SK-N-SH (cell line): ENCODE measurements at regions not wholly inside any gene's neighbourhood (a gene's known extent, or its start where the extent isn't known, plus 50 kb on each side); places are given as distances from the start of the nearest gene placed in this dataset.

Experiments used
- CTCF ChIA-PET: fragments of 300-600, 350-600 bp; formaldehyde crosslinking; extraction: SDS; loops from one replicate; lab custom pipeline; 2021; lab: Yijun Ruan, JAX
- POLR2A ChIA-PET: fragments of 350-600 bp; sonication (Branson Sonifier 250); formaldehyde crosslinking; extraction: SDS; loops from one replicate; lab custom pipeline; 2020; ENCODE audit warnings: antibody characterized with exemption, inconsistent platforms; lab: Yijun Ruan, JAX
- DNase-seq: peaks from one replicate; pipeline ENCODE4 v3.0.0; 2012
- H2AFZ ChIP-seq: fragments of 200-600 bp; sonication (generic); 2 replicates; pipeline ENCODE4 v1.8.1; 2016; ENCODE audit warnings: antibody characterized with exemption, mild to moderate bottlenecking, low read depth
- H3F3A ChIP-seq: fragments of 200-600 bp; sonication (generic); replicated peaks from 2 replicates; pipeline ENCODE3; 2016; ENCODE audit warnings: antibody characterized with exemption, mild to moderate bottlenecking; ENCODE audit not compliant: insufficient read depth
- H3K27ac ChIP-seq, 2 experiments: fragments of 200-500 bp in 1 of 2; fragments of 200-600 bp in 1 of 2; sonication (Bioruptor generic) in 1 of 2; sonication (generic), shearing (Covaris generic) in 1 of 2; 2 replicates each; pipeline versions ENCODE4 v1.5.1 to v1.6.1; 2014 to 2016; ENCODE audit warnings: low read depth in 2 of 2, inconsistent platforms in 1 of 2, low read length in 1 of 2, mild to moderate bottlenecking in 1 of 2, mixed read lengths in 1 of 2
- H3K27me3 ChIP-seq: fragments of 200-600 bp; sonication (generic), shearing (Covaris generic); 2 replicates; pipeline ENCODE4 v1.6.1; 2016; ENCODE audit warnings: mixed run types; ENCODE audit not compliant: insufficient read depth
- H3K36me3 ChIP-seq, 2 experiments: fragments of 200-500 bp in 1 of 2; fragments of 200-600 bp in 1 of 2; sonication (Bioruptor generic) in 1 of 2; sonication (generic) in 1 of 2; replicated peaks in 1 of 2; 2 replicates each; pipeline versions ENCODE3 to v1.5.1; 2014 to 2016; ENCODE audit warnings: low read length in 1 of 2, mild to moderate bottlenecking in 1 of 2; ENCODE audit not compliant: insufficient read depth in 2 of 2, control insufficient read depth in 1 of 2
- H3K4me1 ChIP-seq, 2 experiments: fragments of 200-500 bp in 1 of 2; fragments of 200-600 bp in 1 of 2; sonication (Bioruptor generic) in 1 of 2; sonication (generic), shearing (Covaris generic) in 1 of 2; 2 replicates each; pipeline versions ENCODE4 v1.5.1 to v1.6.1; 2014 to 2016; ENCODE audit warnings: low read depth in 1 of 2, low read length in 1 of 2, mixed run types in 1 of 2; ENCODE audit not compliant: insufficient read depth in 2 of 2, control insufficient read depth in 1 of 2
- H3K4me2 ChIP-seq: fragments of 200-600 bp; sonication (generic), shearing (Covaris generic); 2 replicates; pipeline ENCODE4 v1.6.1; 2017; ENCODE audit warnings: mixed run types
- H3K4me3 ChIP-seq, 2 experiments: fragments of 200-500 bp in 1 of 2; fragments of 200-600 bp in 1 of 2; sonication (Bioruptor generic) in 1 of 2; sonication (generic), shearing (Covaris generic) in 1 of 2; 2 replicates each; pipeline versions ENCODE4 v1.5.1 to v1.8.1; 2014 to 2016; ENCODE audit warnings: low read depth in 2 of 2, inconsistent platforms in 1 of 2, low read length in 1 of 2, mild to moderate bottlenecking in 1 of 2, mixed read lengths in 1 of 2, moderate library complexity in 1 of 2
- H3K79me2 ChIP-seq: fragments of 200-600 bp; sonication (generic); 2 replicates; pipeline ENCODE4 v1.8.1; 2017; ENCODE audit warnings: mild to moderate bottlenecking; ENCODE audit not compliant: insufficient read depth
- H3K9ac ChIP-seq: fragments of 200-600 bp; sonication (generic); 2 replicates; pipeline ENCODE4 v1.6.1; 2017; ENCODE audit warnings: mixed run types
- H3K9me2 ChIP-seq: fragments of 200-600 bp; sonication (generic); 2 replicates; pipeline ENCODE4 v1.6.1; 2017; ENCODE audit warnings: mixed run types
- H3K9me3 ChIP-seq: fragments of 200-600 bp; sonication (generic); 2 replicates; pipeline ENCODE4 v1.6.1; 2017; ENCODE audit warnings: mixed run types, mild to moderate bottlenecking, moderate library complexity
- H4K20me1 ChIP-seq: fragments of 200-600 bp; sonication (generic); 2 replicates; pipeline ENCODE4 v1.6.1; 2017; ENCODE audit warnings: mild to moderate bottlenecking, mixed run types; ENCODE audit not compliant: insufficient read depth
- CHD2 ChIP-seq: fragments of 150-350 bp; IDR thresholded peaks from 2 replicates; pipeline ENCODE4 v1.6.1; 2018; ENCODE audit warnings: low read length; ENCODE audit not compliant: partially characterized antibody
- EZH2phosphoT487 ChIP-seq: fragments of 200-600 bp; sonication (generic); IDR thresholded peaks from 2 replicates; pipeline ENCODE4 v1.6.1; 2017; ENCODE audit warnings: low read depth, mixed run types, mild to moderate bottlenecking, antibody characterized with exemption, moderate library complexity, borderline replicate concordance
- FOSL2 ChIP-seq: IDR thresholded peaks from 2 replicates; pipeline ENCODE4 v1.4.0; 2012; ENCODE audit warnings: low read depth, mild to moderate bottlenecking, moderate library complexity, borderline replicate concordance
- FOXJ3 ChIP-seq: sonication (generic); formaldehyde crosslinking; IDR thresholded peaks from 2 replicates; pipeline ENCODE4 v1.5.1; 2020; ENCODE audit warnings: mild to moderate bottlenecking, missing genetic modification reagents
- GABPA ChIP-seq: IDR thresholded peaks from 2 replicates; pipeline ENCODE4 v1.4.0; 2012; ENCODE audit warnings: low read depth, mild to moderate bottlenecking
- GATA2 ChIP-seq: sonication (generic); formaldehyde crosslinking; IDR thresholded peaks from 2 replicates; pipeline ENCODE4 v1.5.0; 2020; ENCODE audit warnings: mild to moderate bottlenecking, missing genetic modification reagents
- JUND ChIP-seq: IDR thresholded peaks from 2 replicates; pipeline ENCODE4 v1.4.0; 2012
- NRF1 ChIP-seq: IDR thresholded peaks from 2 replicates; pipeline ENCODE4 v1.6.1; 2012; ENCODE audit warnings: low read depth, mild to moderate bottlenecking, low read length
- REST ChIP-seq: IDR thresholded peaks from 2 replicates; pipeline ENCODE4 v1.6.1; 2012; ENCODE audit warnings: mild to moderate bottlenecking, low read depth, low read length, moderate library complexity
- RFX5 ChIP-seq: IDR thresholded peaks from 2 replicates; pipeline ENCODE4 v1.6.1; 2012; ENCODE audit warnings: mild to moderate bottlenecking, improper control_type of control experiment, low read length
- RXRA ChIP-seq: IDR thresholded peaks from 2 replicates; pipeline ENCODE4 v1.4.0; 2012; ENCODE audit warnings: low read depth, mild to moderate bottlenecking, borderline replicate concordance
- SIN3A ChIP-seq: IDR thresholded peaks from 2 replicates; pipeline ENCODE4 v1.6.1; 2012; ENCODE audit warnings: low read depth, mild to moderate bottlenecking, low read length, moderate library complexity, borderline replicate concordance
- TAF1 ChIP-seq: IDR thresholded peaks from 2 replicates; pipeline ENCODE4 v1.6.1; 2012; ENCODE audit warnings: low read depth, mild to moderate bottlenecking, low read length, moderate library complexity, borderline replicate concordance
- USF1 ChIP-seq: IDR thresholded peaks from 2 replicates; pipeline ENCODE4 v1.4.0; 2012; ENCODE audit warnings: low read depth, borderline replicate concordance
- YY1 ChIP-seq: IDR thresholded peaks from 2 replicates; pipeline ENCODE4 v1.4.0; 2012; ENCODE audit warnings: low read depth, mild to moderate bottlenecking
- WGBS: methylation state at CpG from one replicate; pipeline ENCODE4 v1.1.6; 2017; ENCODE audit warnings: low lambda C conversion rate; 5-methylcytosine and 5-hydroxymethylcytosine counted together
- TF ChIP-seq, protein P1 (sequence below): fragments of 200-600 bp; sonication (generic); IDR thresholded peaks from 2 replicates; pipeline ENCODE4 v1.6.1; 2017; ENCODE audit warnings: antibody characterized with exemption, mild to moderate bottlenecking, moderate library complexity
- TF ChIP-seq, protein P2 (sequence below): IDR thresholded peaks from 2 replicates; pipeline ENCODE4; 2012
- TF ChIP-seq, protein P3 (sequence below): fragments of 150-350 bp; IDR thresholded peaks from 2 replicates; pipeline ENCODE4 v1.6.1; 2016; ENCODE audit warnings: mild to moderate bottlenecking, low read depth, low read length

GRCh38 chr2:41321351-41321750 is 726.5 kb upstream of the PKDCC start:
- Histone ChIP-seq H3K9me3 (no peaks in the 10 kb centered on the region), H3K36me3 (no peaks in the 10 kb centered on the region), H3K4me2 (no peak overlapping the region), H3K9ac (no peak overlapping the region), H3F3A (no peaks in the 10 kb centered on the region), H3K4me3 (no peak overlapping the region), H3K27ac (no peak overlapping the region), H2AFZ (no peak overlapping the region), H4K20me1 (no peaks in the 10 kb centered on the region), H3K27me3 (no peaks in the 10 kb centered on the region), H3K4me1 (no peaks in the 10 kb centered on the region; a peak in 1 of 4 replicates), H3K9me2 (no peaks in the 10 kb centered on the region), H3K79me2 (no peaks in the 10 kb centered on the region)
- POLR2A ChIA-PET, result no interaction called here
- no peak for DNase-seq
- no peak for TF ChIP-seq REST
- TF ChIP-seq USF1, result no peak
- TF ChIP-seq, protein P1, sequence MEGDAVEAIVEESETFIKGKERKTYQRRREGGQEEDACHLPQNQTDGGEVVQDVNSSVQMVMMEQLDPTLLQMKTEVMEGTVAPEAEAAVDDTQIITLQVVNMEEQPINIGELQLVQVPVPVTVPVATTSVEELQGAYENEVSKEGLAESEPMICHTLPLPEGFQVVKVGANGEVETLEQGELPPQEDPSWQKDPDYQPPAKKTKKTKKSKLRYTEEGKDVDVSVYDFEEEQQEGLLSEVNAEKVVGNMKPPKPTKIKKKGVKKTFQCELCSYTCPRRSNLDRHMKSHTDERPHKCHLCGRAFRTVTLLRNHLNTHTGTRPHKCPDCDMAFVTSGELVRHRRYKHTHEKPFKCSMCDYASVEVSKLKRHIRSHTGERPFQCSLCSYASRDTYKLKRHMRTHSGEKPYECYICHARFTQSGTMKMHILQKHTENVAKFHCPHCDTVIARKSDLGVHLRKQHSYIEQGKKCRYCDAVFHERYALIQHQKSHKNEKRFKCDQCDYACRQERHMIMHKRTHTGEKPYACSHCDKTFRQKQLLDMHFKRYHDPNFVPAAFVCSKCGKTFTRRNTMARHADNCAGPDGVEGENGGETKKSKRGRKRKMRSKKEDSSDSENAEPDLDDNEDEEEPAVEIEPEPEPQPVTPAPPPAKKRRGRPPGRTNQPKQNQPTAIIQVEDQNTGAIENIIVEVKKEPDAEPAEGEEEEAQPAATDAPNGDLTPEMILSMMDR, result no peak
- no peak for TF ChIP-seq YY1
- TF ChIP-seq EZH2phosphoT487, result no peak
- no peak for TF ChIP-seq GABPA
- no peak for TF ChIP-seq FOXJ3 (CRISPR knock-in tag)
- TF ChIP-seq RXRA, result no peak
- no peak for TF ChIP-seq JUND
- TF ChIP-seq RFX5, result no peak
- CTCF ChIA-PET, result no interaction called here

- no peaks in the 10 kb centered on the region for H3K27me3 ChIP-seq
- POLR2A ChIA-PET, result no interaction called here
- no peaks in the 10 kb centered on the region for H3K9me3 ChIP-seq
- 53% methylated on average over 2 of the region's 2 CpGs for WGBS
- no peaks in the 10 kb centered on the region; a peak in 1 of 4 replicates for H3K4me1 ChIP-seq
- no peaks in the 10 kb centered on the region for H3K36me3 ChIP-seq
- DNase-seq, result no peak
- H3F3A ChIP-seq, result no peaks in the 10 kb centered on the region
- H3K4me3 ChIP-seq, result no peak overlapping the region
- H3K9me2 ChIP-seq, result no peaks in the 10 kb centered on the region
- no peak overlapping the region for H3K27ac ChIP-seq
- H4K20me1 ChIP-seq, result no peaks in the 10 kb centered on the region
- no peaks in the 10 kb centered on the region for H3K79me2 ChIP-seq
- no peak overlapping the region for H2AFZ ChIP-seq
- no peak overlapping the region for H3K4me2 ChIP-seq
- CTCF ChIA-PET, result no interaction called here
- no peak overlapping the region for H3K9ac ChIP-seq
- TF ChIP-seq, protein P2, sequence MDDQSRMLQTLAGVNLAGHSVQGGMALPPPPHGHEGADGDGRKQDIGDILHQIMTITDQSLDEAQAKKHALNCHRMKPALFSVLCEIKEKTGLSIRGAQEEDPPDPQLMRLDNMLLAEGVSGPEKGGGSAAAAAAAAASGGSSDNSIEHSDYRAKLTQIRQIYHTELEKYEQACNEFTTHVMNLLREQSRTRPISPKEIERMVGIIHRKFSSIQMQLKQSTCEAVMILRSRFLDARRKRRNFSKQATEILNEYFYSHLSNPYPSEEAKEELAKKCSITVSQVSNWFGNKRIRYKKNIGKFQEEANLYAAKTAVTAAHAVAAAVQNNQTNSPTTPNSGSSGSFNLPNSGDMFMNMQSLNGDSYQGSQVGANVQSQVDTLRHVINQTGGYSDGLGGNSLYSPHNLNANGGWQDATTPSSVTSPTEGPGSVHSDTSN, result no peak
- no peak for TF ChIP-seq JUND
- TF ChIP-seq, protein P3, sequence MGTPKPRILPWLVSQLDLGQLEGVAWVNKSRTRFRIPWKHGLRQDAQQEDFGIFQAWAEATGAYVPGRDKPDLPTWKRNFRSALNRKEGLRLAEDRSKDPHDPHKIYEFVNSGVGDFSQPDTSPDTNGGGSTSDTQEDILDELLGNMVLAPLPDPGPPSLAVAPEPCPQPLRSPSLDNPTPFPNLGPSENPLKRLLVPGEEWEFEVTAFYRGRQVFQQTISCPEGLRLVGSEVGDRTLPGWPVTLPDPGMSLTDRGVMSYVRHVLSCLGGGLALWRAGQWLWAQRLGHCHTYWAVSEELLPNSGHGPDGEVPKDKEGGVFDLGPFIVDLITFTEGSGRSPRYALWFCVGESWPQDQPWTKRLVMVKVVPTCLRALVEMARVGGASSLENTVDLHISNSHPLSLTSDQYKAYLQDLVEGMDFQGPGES, result no peak
- TF ChIP-seq CHD2, result no peak
- TF ChIP-seq FOXJ3 (CRISPR knock-in tag), result no peak
- no peak for TF ChIP-seq GATA2 (CRISPR knock-in tag)
- no peak for TF ChIP-seq TAF1
- TF ChIP-seq NRF1, result no peak
- no peak for TF ChIP-seq FOSL2
- no peak for TF ChIP-seq SIN3A
- TF ChIP-seq, protein P1, result no peak
These were observed 721.0 kb upstream of the PKDCC start for GRCh38 chr2:41326851-41327250.
